HG02798 (cell line): ENCODE measurements at regions not wholly inside any gene's neighbourhood (a gene's known extent, or its start where the extent isn't known, plus 50 kb on each side); places are given as distances from the start of the nearest gene placed in this dataset.
"Not testable (repeated sequence)": the region's sequence is repeated elsewhere in the genome, so short reads cannot be mapped to it uniquely, and the experiment has no call there.

Experiments
- ATAC-seq: cut with Tn5 transposase; IDR thresholded peaks from one replicate; pipeline ENCODE4 v1.9.1; 2021; ENCODE audit warnings: mild to moderate bottlenecking; ENCODE audit not compliant: unreplicated experiment, poor library complexity

DNA sequence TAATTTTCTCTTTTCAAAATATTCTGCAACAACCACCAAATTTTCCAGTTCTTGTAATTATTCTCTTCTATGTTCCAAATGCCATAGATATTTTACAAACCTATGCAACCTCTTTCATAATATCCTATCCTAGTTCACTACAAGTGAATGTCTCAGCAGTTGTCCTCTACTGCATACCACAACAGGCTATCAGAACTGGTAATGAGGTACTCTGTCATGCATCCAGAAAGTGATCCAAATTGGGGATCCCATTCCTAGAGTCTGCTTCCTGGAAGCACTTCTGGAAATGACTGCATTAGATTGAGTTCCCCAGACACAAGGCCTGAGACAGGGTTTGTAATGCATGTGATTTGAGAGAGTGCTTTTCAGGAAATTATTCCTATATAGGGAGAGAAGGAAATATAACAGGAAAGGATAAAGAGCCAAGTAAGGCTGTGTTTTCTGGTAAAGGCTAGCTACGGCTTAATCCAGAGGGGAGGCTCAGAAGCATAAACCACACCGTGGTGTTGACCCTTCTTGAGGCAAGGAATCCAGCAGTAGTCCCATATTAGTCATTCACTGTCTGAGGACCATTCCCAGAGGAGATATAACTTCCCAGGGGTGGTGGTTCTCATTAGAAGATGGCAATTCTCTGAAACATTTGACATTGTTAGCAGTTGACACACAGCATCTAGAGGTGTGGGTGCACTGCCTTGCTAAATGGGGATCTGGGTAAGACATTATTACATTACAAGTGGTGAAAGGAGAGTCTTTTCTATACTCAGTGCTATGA lies 80.3 kb upstream of the FST start:
- ATAC-seq, result no peak

- no peak for ATAC-seq
Observed at GRCh38 chr5:53403291-53403690, 77.1 kb upstream of the FST start.

- no peak for ATAC-seq
Observed at GRCh38 chr5:53403758-53404157, 76.7 kb upstream of the FST start.

GRCh38 chr5:53405396-53405795 lies 75.0 kb upstream of the FST start:
- no peak for ATAC-seq

- no peak for ATAC-seq
Observed at GRCh38 chr5:53406630-53407316, 73.7 kb upstream of the FST start.

DNA sequence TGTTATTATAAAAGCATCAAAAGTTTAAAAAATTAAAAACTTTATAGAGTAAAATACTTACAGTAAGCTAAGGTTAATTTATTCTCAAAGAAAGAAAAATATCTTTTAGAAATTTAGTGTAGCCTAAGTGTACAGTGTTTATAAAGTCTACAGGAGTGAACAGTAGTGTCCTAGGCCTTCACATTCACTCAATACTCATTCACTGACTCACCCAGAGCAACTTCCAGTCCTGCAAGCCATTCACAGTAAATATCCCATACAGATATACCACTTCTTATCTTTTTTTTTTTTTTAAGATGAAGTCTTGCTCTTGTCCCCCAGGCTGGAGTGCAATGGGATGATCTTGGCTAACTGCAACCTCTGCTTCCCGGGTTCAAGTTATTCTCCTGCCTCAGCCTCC lies 73.1 kb upstream of the FST start:
- ATAC-seq, result no peak

- no peak for ATAC-seq
Observed at GRCh38 chr5:53411388-53411787, 69.0 kb upstream of the FST start.

DNA sequence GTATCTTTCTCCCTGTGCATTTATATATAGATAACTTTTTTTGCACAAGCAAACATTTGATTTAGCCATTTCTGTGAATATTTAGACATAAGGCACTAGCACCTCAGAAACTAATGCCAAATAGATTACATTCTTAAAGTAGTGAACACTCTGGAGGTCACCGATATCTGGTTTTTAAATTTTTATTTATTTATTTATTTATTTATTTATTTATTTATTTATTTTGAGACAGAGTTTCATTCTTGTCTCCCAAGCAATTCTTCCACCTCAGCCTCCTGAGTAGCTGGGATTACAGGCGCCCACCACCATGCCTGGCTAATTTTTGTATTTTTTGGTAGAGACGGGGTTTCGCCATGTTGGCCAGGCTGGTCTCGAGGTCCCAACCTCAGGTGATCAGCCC lies 67.9 kb upstream of the FST start:
- ATAC-seq, result not testable (repeated sequence)

- no peak for ATAC-seq
Observed at GRCh38 chr5:53416144-53416738, 64.2 kb upstream of the FST start.

DNA sequence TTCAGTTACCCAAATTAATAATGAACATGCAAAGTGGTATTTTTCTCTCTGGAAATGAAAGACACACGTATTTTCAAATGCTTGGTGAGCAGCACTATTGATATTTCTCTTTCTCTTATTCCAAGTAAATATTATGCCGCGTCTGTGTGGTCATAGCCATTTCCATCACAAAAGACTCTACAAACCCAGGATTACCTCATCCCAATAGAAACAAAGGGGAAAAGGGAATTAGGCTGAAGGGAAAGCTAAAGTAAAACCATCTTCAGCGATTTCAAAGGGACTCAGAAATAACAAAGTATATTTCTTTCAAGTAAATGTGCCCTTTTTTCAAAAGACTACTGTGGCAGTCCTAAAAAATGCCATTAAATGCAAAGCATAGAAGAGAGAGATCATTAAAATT lies 62.0 kb upstream of the FST start:
- no peak for ATAC-seq

GRCh38 chr5:53418826-53419658 lies 61.4 kb upstream of the FST start:
- ATAC-seq, result no peak

DNA sequence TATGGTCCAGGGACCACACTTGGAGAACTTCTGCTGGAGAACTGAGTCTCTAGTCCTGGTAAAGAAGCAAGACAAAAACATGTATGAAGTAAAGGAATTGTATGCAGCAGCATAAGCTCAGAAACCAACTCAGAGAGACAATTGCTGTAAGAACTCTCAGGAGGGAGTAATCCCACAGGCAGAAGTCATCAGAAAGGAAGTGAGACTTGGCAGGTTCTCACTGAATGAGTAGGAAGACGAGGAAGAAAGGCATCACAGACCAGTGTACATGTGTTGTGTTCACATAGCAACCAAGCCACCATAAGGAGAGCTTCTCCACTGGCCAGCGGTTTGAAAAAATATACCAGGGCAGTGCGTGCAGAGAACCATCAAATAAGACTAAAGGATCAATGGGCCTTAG lies 57.9 kb upstream of the FST start:
- ATAC-seq, result no peak

DNA sequence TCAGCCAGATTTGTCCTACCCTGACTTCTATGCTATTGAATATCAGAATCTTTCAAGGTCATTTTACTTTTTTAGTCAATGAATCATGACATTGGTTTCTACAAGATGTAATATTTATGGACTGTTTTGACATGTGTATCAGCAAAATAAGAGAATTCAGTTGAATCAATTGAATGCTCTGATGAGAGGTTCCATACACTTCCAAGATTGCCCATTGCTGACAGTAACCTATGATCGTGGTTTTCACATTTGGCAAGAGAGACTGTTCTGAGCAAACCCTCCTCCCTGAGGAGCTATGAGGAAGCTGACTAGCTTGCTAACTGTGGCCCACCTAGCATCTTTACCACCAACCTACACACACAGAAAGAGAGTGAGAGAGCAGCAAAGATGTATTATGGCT lies 56.7 kb upstream of the FST start:
- no peak for ATAC-seq

DNA sequence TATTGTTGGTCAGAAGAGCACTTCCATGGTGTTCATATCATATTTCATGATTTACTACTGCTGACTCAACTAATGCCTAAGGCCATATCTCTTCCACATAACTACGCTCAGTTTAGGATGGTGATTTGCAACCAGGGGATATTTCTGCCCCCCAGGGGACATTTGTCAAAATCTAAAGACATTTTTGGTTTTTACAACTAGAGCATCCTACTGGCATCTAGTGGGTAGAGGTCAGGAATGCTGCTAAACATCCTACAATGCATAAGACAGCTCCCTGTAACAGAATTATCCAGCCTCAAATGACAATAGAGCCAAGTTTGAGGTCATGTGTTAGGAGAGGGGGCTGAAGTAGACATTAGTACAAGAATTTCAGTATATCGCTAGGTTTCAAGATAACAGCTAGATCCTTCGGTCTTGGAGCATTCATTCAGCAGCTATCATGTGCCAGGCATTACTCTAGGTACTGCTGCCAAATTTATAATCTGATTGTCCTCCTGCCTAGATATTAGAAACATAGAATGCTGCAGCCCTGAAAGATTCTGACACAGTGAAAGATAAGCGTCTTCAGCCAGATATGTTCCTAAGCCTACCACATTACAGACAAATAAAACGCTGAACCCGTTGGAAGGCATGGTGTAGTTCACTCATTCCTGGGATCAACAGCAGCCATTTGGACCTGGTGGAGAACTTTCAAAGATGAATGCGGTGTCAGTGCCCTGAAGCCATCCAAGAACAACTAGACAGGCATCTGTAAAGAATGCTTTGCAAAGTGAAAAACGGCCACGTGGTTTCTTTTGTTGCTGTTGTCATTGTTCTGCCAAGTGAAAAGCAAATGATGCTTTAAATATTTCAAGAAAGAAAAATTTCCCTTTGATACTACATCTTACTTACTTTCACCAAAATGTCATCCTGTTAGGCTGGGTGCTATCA lies 55.5 kb upstream of the FST start:
- ATAC-seq, result no peak

DNA sequence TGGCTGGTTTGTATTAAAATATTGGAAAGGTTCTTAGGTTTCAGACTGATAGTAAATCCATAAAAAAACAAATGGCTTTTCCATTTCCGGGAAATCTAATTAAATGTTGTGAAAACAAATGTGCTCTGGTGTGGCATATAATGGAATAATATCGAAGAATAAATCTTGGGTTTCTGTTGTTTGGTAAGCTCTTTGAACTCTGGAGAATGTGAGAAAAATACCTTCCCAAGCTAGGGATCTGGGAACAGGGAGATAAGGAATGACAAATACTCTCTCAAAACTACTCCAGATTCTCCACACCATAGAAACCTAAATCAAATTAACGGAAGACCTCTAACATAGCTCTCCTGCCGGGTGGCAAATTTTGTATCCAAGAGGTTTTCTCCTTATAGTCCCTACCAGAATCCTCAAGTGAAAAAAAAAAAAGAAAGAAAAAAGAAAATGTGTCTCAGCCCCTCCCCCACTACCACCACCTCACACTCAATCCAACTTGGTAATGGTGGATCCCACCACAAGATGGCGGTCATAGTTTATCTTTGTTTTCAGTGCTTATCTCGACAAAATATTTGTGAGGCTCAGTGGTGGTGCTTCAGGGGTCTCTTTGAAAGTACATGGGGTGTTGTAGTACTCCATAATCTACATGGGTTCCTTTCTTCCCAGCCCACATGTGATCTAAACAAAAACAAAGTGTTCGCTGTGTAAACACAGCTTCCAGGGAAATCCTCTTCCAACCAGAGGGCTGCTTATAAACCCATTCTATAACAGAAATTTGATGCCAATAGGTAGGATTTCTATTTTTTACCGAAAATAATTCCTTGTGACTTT lies 54.5 kb upstream of the FST start:
- ATAC-seq, result no peak

- no peak for ATAC-seq
Observed at GRCh38 chr5:53426512-53426830, 54.0 kb upstream of the FST start.

GRCh38 chr5:53426878-53427277 lies 53.6 kb upstream of the FST start:
- no peak for ATAC-seq

DNA sequence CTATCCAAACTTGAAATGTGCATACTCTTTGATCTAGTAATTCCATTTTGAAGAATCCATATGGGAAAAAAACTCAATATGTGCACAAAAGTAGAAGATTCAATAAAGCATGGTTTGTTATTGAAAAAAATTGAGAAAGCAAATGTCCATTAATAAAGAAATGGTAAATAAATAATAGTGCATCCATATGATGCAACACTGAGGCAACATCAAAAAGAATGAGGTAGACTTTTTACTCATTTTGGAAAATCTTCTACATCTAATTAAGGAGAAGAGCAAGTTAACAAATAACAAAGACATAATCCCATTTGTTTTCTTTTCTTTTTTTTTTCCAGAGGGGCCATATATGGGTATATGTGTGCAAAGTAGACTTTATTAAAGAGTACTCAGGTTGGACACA lies 52.5 kb upstream of the FST start:
- ATAC-seq, result no peak

DNA sequence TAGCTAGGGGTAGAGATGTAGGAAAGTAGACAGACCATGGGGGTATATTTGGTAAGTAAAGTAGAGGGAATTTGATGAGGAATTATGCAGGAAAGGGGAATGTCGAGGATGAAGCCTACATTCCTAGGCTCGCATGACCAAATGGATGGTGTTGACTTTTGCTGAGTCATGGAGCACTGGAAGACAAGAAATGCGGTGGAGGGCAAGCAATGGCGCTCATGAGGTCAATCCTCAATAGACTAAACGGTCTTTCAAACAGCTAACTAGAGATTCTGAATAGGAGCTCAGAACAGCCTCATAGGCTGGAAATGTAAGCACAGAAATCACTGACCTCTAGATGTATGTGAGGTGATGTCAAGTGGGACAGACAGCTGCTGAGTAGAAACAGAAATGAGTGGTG lies 50.7 kb upstream of the FST start:
- no peak for ATAC-seq
